Endothelial cell of umbilical vein (primary cell): ENCODE measurements at regions not wholly inside any gene's neighbourhood (a gene's known extent, or its start where the extent isn't known, plus 50 kb on each side); places are given as distances from the start of the nearest gene placed in this dataset.

Experiments used
- BruUV-seq: library from RNA; stranded (reverse); fragments of 400-500 nt; replicated peaks from 2 replicates; lab custom pipeline; 2021; lab: Mats Ljungman, UMichigan
- CTCF ChIA-PET: fragments of 300-600, 350-600 bp; sonication (Branson Sonifier 250); formaldehyde crosslinking; loops from one replicate; lab custom pipeline; 2021; ENCODE audit warnings: antibody characterized with exemption, inconsistent platforms; lab: Charles Lee
- POLR2A ChIA-PET: fragments of 300-600, 350-600 bp; sonication (Branson Sonifier 250); formaldehyde crosslinking; loops from one replicate; lab custom pipeline; 2021; ENCODE audit warnings: antibody characterized with exemption, inconsistent platforms; lab: Charles Lee
- DNase-seq: peaks from one replicate; pipeline ENCODE4 v3.0.0-alpha.2; 2011; ENCODE audit warnings: low read depth, low spot score
- FAIRE-seq: peaks from 2 replicates; lab custom pipeline; 2011; peaks lifted over from hg19 to GRCh38; lab: Jason Lieb, UNC
- H2AFZ ChIP-seq: 2 replicates; pipeline ENCODE4 v1.6.0; 2012; ENCODE audit warnings: low read depth, low read length, control low read depth, inconsistent platforms
- H3K27ac ChIP-seq: 2 replicates; pipeline ENCODE4 v1.5.1; 2011; ENCODE audit warnings: low read depth, mild to moderate bottlenecking, control low read depth, low read length, moderate library complexity; ENCODE audit not compliant: insufficient read depth
- H3K27me3 ChIP-seq, 2 experiments: 2 replicates each; pipeline versions ENCODE4 v1.6.0 to v1.6.1; 2011; ENCODE audit warnings: low read length in 2 of 2, mixed read lengths in 1 of 2; ENCODE audit not compliant: control insufficient read depth in 2 of 2, insufficient read depth in 2 of 2
- H3K36me3 ChIP-seq, 2 experiments: 2 replicates in 1 of 2; 3 replicates in 1 of 2; pipeline ENCODE4 v1.5.1; 2011; ENCODE audit warnings: low read length in 2 of 2, mild to moderate bottlenecking in 1 of 2, moderate library complexity in 1 of 2; ENCODE audit not compliant: control insufficient read depth in 2 of 2, insufficient read depth in 2 of 2; ENCODE audit errors: extremely low read depth in 1 of 2
- H3K4me1 ChIP-seq: 3 replicates; pipeline ENCODE4 v1.5.1; 2011; ENCODE audit warnings: mild to moderate bottlenecking, low read length; ENCODE audit not compliant: control insufficient read depth, insufficient read depth; ENCODE audit errors: extremely low read depth
- H3K4me2 ChIP-seq: 2 replicates; pipeline ENCODE4 v1.6.1; 2011; ENCODE audit warnings: low read length, control low read depth, mixed read lengths; ENCODE audit not compliant: insufficient read depth
- H3K4me3 ChIP-seq, 3 experiments: fragments of 200-600 bp in 1 of 3; sonication (generic), shearing (Covaris generic) in 1 of 3; replicated peaks in 1 of 3; 2 replicates each; pipeline ENCODE4 v1.5.1; 2011 to 2016; ENCODE audit warnings: control low read depth in 3 of 3, low read length in 3 of 3, mild to moderate bottlenecking in 2 of 3, inconsistent platforms in 1 of 3, low read depth in 1 of 3, moderate library complexity in 1 of 3; ENCODE audit not compliant: insufficient read depth in 1 of 3
- H3K79me2 ChIP-seq: 2 replicates; pipeline ENCODE4 v1.6.0; 2012; ENCODE audit warnings: low read length, inconsistent platforms; ENCODE audit not compliant: control insufficient read depth, insufficient read depth
- H3K9ac ChIP-seq: replicated peaks from 2 replicates; pipeline ENCODE3; 2011; ENCODE audit warnings: low read length, control low read depth; ENCODE audit not compliant: insufficient read depth; ENCODE audit errors: extremely low read depth
- H3K9me1 ChIP-seq: replicated peaks from 3 replicates; pipeline ENCODE4 v1.6.0; 2011; ENCODE audit warnings: mild to moderate bottlenecking, low read length; ENCODE audit not compliant: control insufficient read depth, insufficient read depth; ENCODE audit errors: extremely low read depth
- H3K9me3 ChIP-seq: replicated peaks from 2 replicates; pipeline ENCODE4 v1.5.1; 2012; ENCODE audit warnings: low read length, inconsistent platforms; ENCODE audit not compliant: control insufficient read depth, insufficient read depth
- H4K20me1 ChIP-seq: replicated peaks from 2 replicates; pipeline ENCODE3; 2011; ENCODE audit warnings: mild to moderate bottlenecking, low read length; ENCODE audit not compliant: control insufficient read depth, insufficient read depth; ENCODE audit errors: extremely low read depth
- CTCF ChIP-seq, 2 donors: IDR thresholded peaks; 1 replicate in 1 of 2; 2 replicates in 1 of 2; pipeline ENCODE4 v1.5.1; 2011; ENCODE audit warnings: low read length in 2 of 2, mild to moderate bottlenecking in 2 of 2, moderate library complexity in 2 of 2, control low read depth in 1 of 2, inconsistent platforms in 1 of 2, low read depth in 1 of 2; ENCODE audit not compliant: insufficient read depth in 1 of 2; ENCODE audit errors: extremely low read depth in 1 of 2
- EZH2 ChIP-seq: IDR thresholded peaks from 2 replicates; pipeline ENCODE4 v1.6.1; 2012; ENCODE audit warnings: borderline replicate concordance, low read depth, mild to moderate bottlenecking, moderate library complexity, low read length, inconsistent platforms; ENCODE audit not compliant: severe bottlenecking
- FOS ChIP-seq: IDR thresholded peaks from 2 replicates; pipeline ENCODE4 v1.6.1; 2011; ENCODE audit warnings: mild to moderate bottlenecking, low read length, moderate library complexity, borderline replicate concordance; ENCODE audit not compliant: insufficient read depth
- GATA2 ChIP-seq: IDR thresholded peaks from 2 replicates; pipeline ENCODE4 v1.7.0; 2011; ENCODE audit warnings: low read depth, mild to moderate bottlenecking, moderate library complexity, mixed read lengths, low read length; ENCODE audit not compliant: insufficient read length, insufficient read depth
- JUN ChIP-seq: IDR thresholded peaks from 2 replicates; pipeline ENCODE4 v1.6.1; 2011; ENCODE audit warnings: borderline replicate concordance, low read depth; ENCODE audit not compliant: insufficient read length, insufficient read depth
- MYC ChIP-seq: IDR thresholded peaks from one replicate; pipeline ENCODE4 v1.6.1; 2011; ENCODE audit warnings: mild to moderate bottlenecking, low read depth, low read length
- POLR2A ChIP-seq: IDR thresholded peaks from 2 replicates; pipeline ENCODE4 v1.6.1; 2012; ENCODE audit warnings: low read depth, mild to moderate bottlenecking, control low read depth, low read length
- dilution Hi-C: fragments of 300-500 bp; cut with MboI; formaldehyde crosslinking; loops from one replicate; pipeline ENCODE4 v1.15.0; 2019; ENCODE audit warnings: low sequenced_read_pairs; ENCODE audit not compliant: extremely low pct_ligation_motif_present
- intact Hi-C: fragments of 100-400 bp; cut with micrococcal nuclease; formaldehyde crosslinking; loops from one replicate; pipeline ENCODE4 v1.10.0; 2022

GRCh38 chr14:48955857-48956256, 630.3 kb downstream of the RPS29 start:
- no peak overlapping the region for H3K27ac ChIP-seq
- H3K9me3 ChIP-seq: peaks cover 2% of the 10 kb centered on the region
- TF ChIP-seq JUN (no peak), FOS (no peak), MYC (no peak), CTCF (IDR thresholded peaks at IDR 0.05; ENCODE audit: extremely low read depth in 1 of 2, insufficient read depth in 1 of 2, low read depth in 1 of 2, low read length in 2 of 2) (no peak), GATA2 (no peak), EZH2 (no peak), POLR2A (no peak)
- H3K4me2 ChIP-seq: no peak overlapping the region
- no peak overlapping the region for H2AFZ ChIP-seq
- FAIRE-seq (no peak), DNase-seq (no peak)
- no peaks in the 10 kb centered on the region for H3K36me3 ChIP-seq
- ChIA-PET POLR2A (no interaction called here), CTCF (no interaction called here)
- intact Hi-C loops: no loop called here
- dilution Hi-C loops: no loop called here
- no peak overlapping the region for H3K4me3 ChIP-seq
- no TSS peak for BruUV-seq
- no peaks in the 10 kb centered on the region for H4K20me1 ChIP-seq
- H3K9ac ChIP-seq: no peak overlapping the region
- no peaks in the 10 kb centered on the region for H3K27me3 ChIP-seq
- no peaks in the 10 kb centered on the region for H3K4me1 ChIP-seq
- H3K9me1 ChIP-seq: no peaks in the 10 kb centered on the region
- H3K79me2 ChIP-seq: no peaks in the 10 kb centered on the region

- H3K79me2 ChIP-seq: no peaks in the 10 kb centered on the region
- no peak overlapping the region for H3K4me2 ChIP-seq
- no peak overlapping the region for H2AFZ ChIP-seq
- ChIA-PET CTCF (no interaction called here), POLR2A (no interaction called here)
- H3K27ac ChIP-seq: no peak overlapping the region
- TF ChIP-seq MYC (no peak), POLR2A (no peak), FOS (no peak)
- H3K9me1 ChIP-seq: no peaks in the 10 kb centered on the region
- no peak for FAIRE-seq
- no peak for DNase-seq
- no TSS peak for BruUV-seq
- H4K20me1 ChIP-seq: no peaks in the 10 kb centered on the region
- no peaks in the 10 kb centered on the region for H3K36me3 ChIP-seq
- H3K9ac ChIP-seq: no peak overlapping the region
- H3K4me3 ChIP-seq: no peak overlapping the region
- no peaks in the 10 kb centered on the region for H3K27me3 ChIP-seq
- no peaks in the 10 kb centered on the region for H3K4me1 ChIP-seq
- intact Hi-C loops: no loop called here
- dilution Hi-C loops: no loop called here
- H3K9me3 ChIP-seq: peaks cover 2% of the 10 kb centered on the region
Measured at GRCh38 chr14:48954446-48954845, 631.7 kb downstream of the RPS29 start.
